K562 (cell line): ENCODE measurements at regions not wholly inside any gene's neighbourhood (a gene's known extent, or its start where the extent isn't known, plus 50 kb on each side); places are given as distances from the start of the nearest gene placed in this dataset.

Experiments
- CTCF ChIP-seq, 3 experiments: IDR thresholded peaks in 2 of 3; conservative IDR thresholded peaks in 1 of 3; 2 replicates each; pipeline ENCODE4 v1.5.1; 2011 to 2012; ENCODE audit warnings: low read length in 3 of 3, mild to moderate bottlenecking in 3 of 3, control low read depth in 2 of 3, improper control_type of control experiment in 1 of 3, inconsistent platforms in 1 of 3, low read depth in 1 of 3, mixed read lengths in 1 of 3, moderate library complexity in 1 of 3; ENCODE audit not compliant: insufficient read depth in 2 of 3
- ETS1 ChIP-seq: conservative IDR thresholded peaks from 2 replicates; pipeline ENCODE4 v1.6.1; 2011; ENCODE audit warnings: low read depth, mild to moderate bottlenecking, low read length; ENCODE audit not compliant: control insufficient read depth
- FUS ChIP-seq: fragments of 200-400 bp; formaldehyde crosslinking; optimal IDR thresholded peaks from 2 replicates; pipeline ENCODE3; 2017; ENCODE audit warnings: low read depth, low read length
- GATAD2B ChIP-seq: fragments of 450-650 bp; IDR thresholded peaks from 2 replicates; pipeline ENCODE4 v1.6.1; 2017; ENCODE audit warnings: mild to moderate bottlenecking, borderline replicate concordance
- MYBL2 ChIP-seq, 2 experiments: fragments of 450-650 bp in 1 of 2; sonication (generic) in 1 of 2; formaldehyde crosslinking in 1 of 2; IDR thresholded peaks; 2 replicates each; pipeline versions ENCODE4 v1.6.1 to v1.8.1; 2017 to 2022; ENCODE audit warnings: borderline replicate concordance in 1 of 2, inconsistent platforms in 1 of 2, low read depth in 1 of 2, mild to moderate bottlenecking in 1 of 2, missing genetic modification reagents in 1 of 2, moderate library complexity in 1 of 2
- POLR2A ChIP-seq: fragments of 450-650 bp; conservative IDR thresholded peaks from 2 replicates; pipeline ENCODE4 v1.6.1; 2016
- POLR2AphosphoS5 ChIP-seq: IDR thresholded peaks from 2 replicates; pipeline ENCODE4 v1.6.1; 2011; ENCODE audit warnings: mild to moderate bottlenecking, low read depth, low read length, moderate library complexity; ENCODE audit not compliant: control insufficient read depth, insufficient read depth
- SMAD1 ChIP-seq: fragments of 150-350 bp; IDR thresholded peaks from 2 replicates; pipeline ENCODE4 v1.6.1; 2014; ENCODE audit warnings: low read length, low read depth; ENCODE audit not compliant: partially characterized antibody
- SMARCB1 ChIP-seq: IDR thresholded peaks from 2 replicates; pipeline ENCODE4 v1.6.1; 2011; ENCODE audit warnings: improper control_type of control experiment, low read depth; ENCODE audit not compliant: insufficient read length
- SRSF1 ChIP-seq: fragments of 200-400 bp; formaldehyde crosslinking; IDR thresholded peaks from 2 replicates; pipeline ENCODE4 v1.6.1; 2017; ENCODE audit warnings: mild to moderate bottlenecking, low read depth, low read length, moderate library complexity
- SRSF9 ChIP-seq: fragments of 200-400 bp; formaldehyde crosslinking; IDR thresholded peaks from 2 replicates; pipeline ENCODE4 v1.6.1; 2017; ENCODE audit warnings: low read depth, low read length, borderline replicate concordance
- TGIF2 ChIP-seq: sonication (generic); formaldehyde crosslinking; IDR thresholded peaks from 2 replicates; pipeline ENCODE4 v1.8.1; 2022; ENCODE audit warnings: mild to moderate bottlenecking, missing genetic modification reagents, moderate library complexity
- ZBTB7A ChIP-seq: IDR thresholded peaks from 2 replicates; pipeline ENCODE4 v1.6.1; 2011; ENCODE audit warnings: low read depth, mild to moderate bottlenecking, low read length, moderate library complexity, borderline replicate concordance; ENCODE audit not compliant: control insufficient read depth

DNA sequence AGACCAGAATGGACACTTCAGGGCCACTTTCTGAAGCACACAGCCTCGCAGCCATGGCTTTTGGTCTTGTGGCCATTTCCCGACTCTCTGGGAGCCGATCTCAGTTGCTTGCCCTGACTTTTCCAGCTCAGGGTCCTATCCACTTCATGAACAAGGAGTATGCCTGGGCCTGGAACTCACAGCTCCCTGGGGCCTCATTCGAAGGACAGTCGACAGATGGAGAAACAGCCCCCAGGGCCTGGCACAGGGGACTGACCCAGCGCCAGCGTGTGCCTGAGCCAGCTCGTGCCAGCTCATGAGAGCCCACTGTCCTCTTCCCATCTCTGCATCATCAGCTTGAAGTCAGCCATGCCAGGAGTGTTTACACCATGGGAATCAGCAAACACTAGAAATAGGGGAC, 134.6 kb upstream of the GPC1 start:
- no peak for TF ChIP-seq TGIF2 (CRISPR knock-in tag)
- TF ChIP-seq POLR2AphosphoS5 = no peak
- TF ChIP-seq SRSF1 = no peak
- TF ChIP-seq GATAD2B = no peak
- no peak for TF ChIP-seq ZBTB7A
- no peak for TF ChIP-seq MYBL2 (IDR thresholded peaks at IDR 0.05; ENCODE audit: low read depth)
- no peak for TF ChIP-seq MYBL2 (CRISPR knock-in tag; IDR thresholded peaks at IDR 0.05; ENCODE audit: borderline replicate concordance)
- no peak for TF ChIP-seq FUS
- no peak for TF ChIP-seq CTCF (IDR thresholded peaks at IDR 0.05 in 2 of 3, conservative IDR thresholded peaks at IDR 0.05 in 1 of 3; ENCODE audit: insufficient read depth in 2 of 3, low read depth in 1 of 3, low read length in 3 of 3)
- no peak for TF ChIP-seq SRSF9
- TF ChIP-seq POLR2A = no peak
- TF ChIP-seq ETS1 = no peak
- TF ChIP-seq SMARCB1 = no peak
- no peak for TF ChIP-seq SMAD1
